HG02943 (cell line): ENCODE measurements at regions not wholly inside any gene's neighbourhood (a gene's known extent, or its start where the extent isn't known, plus 50 kb on each side); places are given as distances from the start of the nearest gene placed in this dataset.
"Not testable (repeated sequence)": the region's sequence is repeated elsewhere in the genome, so short reads cannot be mapped to it uniquely, and the experiment has no call there.

Source experiments
- ATAC-seq: cut with Tn5 transposase; IDR thresholded peaks from one replicate; pipeline ENCODE4 v1.9.1; 2021; ENCODE audit warnings: mild to moderate bottlenecking, low read depth, moderate library complexity; ENCODE audit not compliant: unreplicated experiment

DNA sequence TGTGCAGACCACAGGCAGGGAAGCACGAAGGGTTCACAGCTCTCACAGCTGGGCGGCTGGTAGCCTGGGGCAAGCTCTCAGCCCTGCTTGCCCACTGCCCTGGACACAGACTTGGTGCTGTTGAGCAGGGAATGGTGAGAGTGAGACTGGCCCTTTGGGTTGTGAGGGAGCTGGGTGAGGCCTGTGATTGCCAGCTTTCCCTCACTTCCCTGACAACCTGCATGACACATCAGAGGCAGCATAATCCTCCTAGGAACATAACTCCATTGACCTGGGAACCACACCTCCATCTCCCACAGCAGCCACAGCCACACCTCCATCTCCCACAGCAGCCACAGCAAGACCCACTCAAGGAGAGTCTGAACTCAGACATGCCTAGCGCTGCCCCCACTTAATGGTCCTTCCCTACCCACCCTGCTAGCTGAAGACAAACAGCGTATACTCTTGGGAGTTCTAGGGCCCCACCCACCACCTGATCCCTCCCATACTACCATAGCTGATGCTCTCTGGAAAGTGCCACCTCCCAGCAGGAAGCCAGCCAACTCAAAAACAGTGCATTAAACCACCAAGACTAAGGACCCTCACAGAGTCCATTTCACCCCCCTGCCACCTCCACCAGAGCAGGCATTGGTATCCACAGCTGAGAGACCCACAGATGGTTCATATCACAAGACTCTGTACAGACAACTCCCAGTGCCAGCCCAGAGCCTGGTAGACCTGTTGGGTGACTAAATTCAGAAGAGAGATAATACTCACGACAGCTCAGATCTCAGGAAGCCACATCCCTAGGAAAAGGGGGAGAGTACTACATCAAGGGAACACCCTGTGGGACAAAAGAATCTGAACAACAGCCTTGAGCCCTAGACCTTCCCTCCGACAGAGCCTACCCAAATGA lies 60.2 kb upstream of the PRSS3 start:
- ATAC-seq: not testable (repeated sequence)

DNA sequence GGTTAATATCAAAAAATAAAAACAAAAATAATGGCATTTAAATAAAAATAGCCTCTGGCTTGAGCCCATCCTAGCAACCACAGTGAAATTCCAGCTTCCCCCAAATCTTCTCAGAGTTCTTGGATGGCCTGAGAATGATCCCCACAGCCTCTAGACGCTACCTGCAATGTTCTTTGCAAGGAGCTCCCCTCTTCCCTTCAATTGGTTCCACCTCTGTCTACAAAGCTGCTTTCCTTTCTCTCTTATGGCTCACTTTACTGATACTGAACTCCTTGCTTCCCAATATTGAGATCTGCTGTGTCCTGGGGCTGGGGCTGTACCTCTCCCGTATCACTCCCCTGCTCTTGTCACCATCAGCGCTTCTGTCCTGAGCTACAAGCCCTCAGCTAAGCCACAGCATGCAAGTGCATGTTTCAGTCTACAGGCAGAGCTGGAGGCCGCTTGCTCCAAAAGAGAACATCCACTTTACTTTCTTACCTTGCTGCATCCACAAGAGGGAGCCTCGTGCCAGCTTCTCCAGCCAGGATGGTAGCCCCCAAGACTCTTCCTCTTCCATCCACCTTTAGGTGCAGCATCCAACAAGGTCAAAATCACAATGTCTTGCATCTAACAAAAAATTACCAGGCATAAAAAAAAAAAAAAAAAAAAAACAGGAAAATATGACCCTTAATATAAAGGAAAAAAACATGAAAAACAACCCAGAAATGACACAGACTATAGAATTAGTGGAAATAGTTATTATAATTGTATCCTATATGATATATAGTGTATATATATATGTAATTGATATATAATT lies 57.4 kb upstream of the PRSS3 start:
- no peak for ATAC-seq

DNA sequence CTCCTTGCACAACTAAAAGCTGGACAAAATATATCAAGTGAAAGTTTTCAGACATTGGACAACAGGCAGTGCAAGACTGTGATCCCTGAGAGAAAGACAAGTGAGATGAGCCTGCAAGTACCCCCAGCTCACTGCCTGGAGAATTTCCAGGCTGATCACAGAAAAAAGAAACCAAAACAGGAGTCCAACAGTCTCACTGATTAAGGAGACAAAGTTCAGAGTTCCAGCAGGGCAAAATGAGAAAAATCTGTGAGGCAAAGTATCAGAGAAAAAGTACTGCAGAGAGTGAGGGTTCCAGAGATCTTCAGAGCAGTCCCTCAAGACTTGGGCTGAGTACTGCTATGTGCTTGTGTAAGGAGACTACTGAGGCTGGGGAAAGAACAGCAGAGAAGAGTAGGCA lies 56.0 kb upstream of the PRSS3 start:
- ATAC-seq: no peak

DNA sequence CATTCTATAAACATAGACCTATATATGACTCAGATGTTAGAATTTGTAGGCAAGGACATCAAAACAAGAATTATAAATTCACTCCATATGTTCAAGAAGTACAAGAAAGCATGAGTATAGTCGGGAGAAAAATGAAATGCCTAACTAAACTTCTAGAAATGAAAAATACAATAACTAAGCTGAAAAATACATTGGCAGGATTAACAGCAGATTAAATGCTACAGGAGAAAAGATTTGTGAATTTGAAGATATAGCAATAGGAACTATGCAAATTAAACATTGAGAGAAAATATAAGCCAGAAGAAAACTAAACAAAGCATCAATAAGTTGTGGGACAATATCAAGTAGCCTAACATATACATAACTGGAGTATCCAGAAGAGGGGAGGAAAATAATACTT lies 55.3 kb upstream of the PRSS3 start:
- ATAC-seq: no peak

DNA sequence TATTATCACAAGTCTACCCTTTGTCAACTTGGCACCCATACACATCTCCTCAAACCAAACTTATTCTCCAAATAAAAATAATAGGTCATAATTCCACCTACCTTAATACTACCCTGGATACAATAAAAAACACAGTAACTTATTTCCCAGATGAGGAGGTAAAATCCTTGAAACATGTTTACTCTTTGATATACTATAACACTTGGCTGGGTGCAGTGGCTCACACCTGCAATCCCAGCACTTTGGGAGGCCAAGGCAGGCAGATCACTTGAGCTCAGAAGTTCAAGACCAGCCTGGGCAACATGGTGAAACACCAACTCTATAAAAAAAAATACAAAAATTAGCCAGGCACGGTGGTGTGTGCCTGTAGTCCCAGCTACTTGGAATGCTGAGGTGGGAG lies 54.4 kb upstream of the PRSS3 start:
- not testable (repeated sequence) for ATAC-seq

DNA sequence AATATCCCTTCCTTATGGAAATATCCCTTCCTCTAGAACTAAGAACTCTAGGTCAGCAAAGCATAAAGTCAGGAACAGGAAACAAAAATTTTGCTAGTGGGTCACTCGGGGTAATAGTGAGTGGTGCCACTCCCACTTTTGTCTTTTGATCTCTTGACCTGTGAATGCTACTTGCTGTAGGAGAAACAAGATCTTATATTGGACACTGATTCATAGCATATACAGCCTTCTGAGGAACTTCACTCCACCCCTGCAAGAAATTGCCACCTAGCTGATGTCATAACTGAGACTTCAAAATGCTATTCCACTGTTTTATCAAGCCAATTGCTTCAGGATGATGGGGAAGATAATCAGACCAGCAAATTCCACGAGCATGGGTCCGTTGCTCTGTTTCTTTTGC lies 53.3 kb upstream of the PRSS3 start:
- no peak for ATAC-seq

DNA sequence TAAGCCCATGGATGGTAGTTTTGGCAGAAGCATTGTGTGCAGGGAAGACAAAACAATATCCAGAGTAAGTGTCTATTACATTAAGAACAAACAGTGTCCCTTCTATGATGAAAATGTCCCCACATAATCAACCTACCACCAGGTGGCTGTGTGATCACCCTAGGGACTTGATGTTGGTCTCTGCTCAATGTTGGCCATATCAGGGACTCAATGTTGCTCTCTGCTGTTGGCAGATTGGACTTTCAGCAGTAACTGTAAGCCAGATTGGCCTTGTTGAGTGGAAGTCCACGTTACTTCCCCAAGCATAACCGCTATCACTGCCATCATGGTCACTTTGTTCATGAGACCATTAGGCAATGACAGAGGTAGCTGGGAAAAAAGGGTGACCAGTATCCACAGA lies 52.8 kb upstream of the PRSS3 start:
- ATAC-seq: no peak
